ENCODE measurements at regions not wholly inside any gene's neighbourhood (a gene's known extent, or its start where the extent isn't known, plus 50 kb on each side); places are given as distances from the start of the nearest gene placed in this dataset.

DNA sequence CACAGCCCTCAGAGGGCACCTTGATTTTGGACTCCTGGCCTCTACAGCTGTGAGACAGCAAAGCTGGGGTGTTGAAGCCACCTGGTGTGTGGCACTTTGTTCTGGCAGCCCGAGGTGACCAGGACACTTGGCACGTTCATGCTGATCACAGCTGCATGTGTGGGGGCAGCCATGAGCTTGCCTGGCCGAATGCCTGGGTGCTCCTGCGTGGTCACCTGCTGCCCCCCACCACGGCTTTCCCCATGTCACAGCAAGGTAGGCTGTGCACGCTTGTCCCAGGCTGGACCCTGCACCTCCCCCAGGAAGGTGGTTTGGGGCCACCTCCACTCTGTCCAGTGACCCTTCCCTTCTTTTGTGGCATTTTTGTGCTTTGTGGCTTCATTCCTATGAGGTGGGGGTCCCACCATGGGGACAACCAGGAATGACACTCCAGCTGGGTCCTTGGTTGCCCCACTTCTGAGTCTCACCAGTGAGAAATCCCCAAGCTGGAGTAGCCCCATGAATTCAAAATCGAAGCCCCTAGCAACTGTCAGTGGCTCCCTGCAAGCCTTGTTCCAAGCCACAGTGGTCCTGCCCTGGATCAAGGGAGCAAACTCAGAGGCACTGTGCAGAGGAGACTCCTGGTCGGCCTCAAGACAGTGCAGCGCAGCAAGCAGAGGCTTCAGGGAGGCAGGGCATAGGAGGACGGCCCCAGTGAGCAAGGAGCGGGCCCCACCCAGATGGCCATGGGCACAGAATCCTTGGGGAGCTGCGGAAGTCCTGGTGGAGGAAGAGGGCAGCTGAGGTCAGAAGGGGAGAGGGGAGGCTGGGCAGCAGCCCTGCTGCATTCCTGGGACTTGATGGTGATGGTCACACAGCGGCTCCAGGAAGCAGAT, 121.4 kb upstream of the HS6ST1 start:
- TF ChIP-seq POLR2A (IDR thresholded peaks at IDR 0.05), result no peak
- TF ChIP-seq, protein P1, sequence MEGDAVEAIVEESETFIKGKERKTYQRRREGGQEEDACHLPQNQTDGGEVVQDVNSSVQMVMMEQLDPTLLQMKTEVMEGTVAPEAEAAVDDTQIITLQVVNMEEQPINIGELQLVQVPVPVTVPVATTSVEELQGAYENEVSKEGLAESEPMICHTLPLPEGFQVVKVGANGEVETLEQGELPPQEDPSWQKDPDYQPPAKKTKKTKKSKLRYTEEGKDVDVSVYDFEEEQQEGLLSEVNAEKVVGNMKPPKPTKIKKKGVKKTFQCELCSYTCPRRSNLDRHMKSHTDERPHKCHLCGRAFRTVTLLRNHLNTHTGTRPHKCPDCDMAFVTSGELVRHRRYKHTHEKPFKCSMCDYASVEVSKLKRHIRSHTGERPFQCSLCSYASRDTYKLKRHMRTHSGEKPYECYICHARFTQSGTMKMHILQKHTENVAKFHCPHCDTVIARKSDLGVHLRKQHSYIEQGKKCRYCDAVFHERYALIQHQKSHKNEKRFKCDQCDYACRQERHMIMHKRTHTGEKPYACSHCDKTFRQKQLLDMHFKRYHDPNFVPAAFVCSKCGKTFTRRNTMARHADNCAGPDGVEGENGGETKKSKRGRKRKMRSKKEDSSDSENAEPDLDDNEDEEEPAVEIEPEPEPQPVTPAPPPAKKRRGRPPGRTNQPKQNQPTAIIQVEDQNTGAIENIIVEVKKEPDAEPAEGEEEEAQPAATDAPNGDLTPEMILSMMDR (IDR thresholded peaks at IDR 0.05), result no peak

All from right lobe of liver (tissue), 4 donors.